ENCODE measurements at regions not wholly inside any gene's neighbourhood (a gene's known extent, or its start where the extent isn't known, plus 50 kb on each side); places are given as distances from the start of the nearest gene placed in this dataset.

- Histone ChIP-seq H3K4me2 (ENCODE audit: insufficient read depth, low read length) (no peak overlapping the region), H3K36me3 (ENCODE audit: control insufficient read depth, insufficient read depth, low read length) (no peaks in the 10 kb centered on the region), H2AFZ (ENCODE audit: low read depth, low read length) (no peak overlapping the region), H4K20me1 (replicated peaks; ENCODE audit: control insufficient read depth, insufficient read depth, low read length) (no peaks in the 10 kb centered on the region), H3K4me3 (no peak overlapping the region), H3K9me3 (replicated peaks; ENCODE audit: control insufficient read depth, insufficient read depth, low read depth, low read length) (no peaks in the 10 kb centered on the region; the same call in 1 of the 2 replicates), H3K79me2 (ENCODE audit: control insufficient read depth, insufficient read depth, low read length) (no peaks in the 10 kb centered on the region), H3K27me3 (ENCODE audit: control insufficient read depth in 2 of 2, insufficient read depth in 2 of 2, low read length in 2 of 2) (no peaks in the 10 kb centered on the region), H3K4me1 (replicated peaks in 1 of 2; ENCODE audit: control insufficient read depth in 2 of 2, insufficient read depth in 2 of 2, low read length in 2 of 2) (no peaks in the 10 kb centered on the region), H3K9ac (ENCODE audit: insufficient read depth in 1 of 2, low read depth in 2 of 2, low read length in 2 of 2) (no peak overlapping the region), H3K9me1 (ENCODE audit: control insufficient read depth, insufficient read depth, low read length) (no peaks in the 10 kb centered on the region), H3K27ac (ENCODE audit: extremely low read depth, low read depth, low read length) (no peak overlapping the region)
- intact Hi-C loops (cut with micrococcal nuclease): no loop called here
- POLR2A ChIA-PET: interaction anchor here (0.5 to 1.0 kb wide), 2 partner anchors 10 to 27 kb away, joined by 4 read pairs; no protein-coding TSS in a partner anchor
- TF ChIP-seq KDM5B (IDR thresholded peaks at IDR 0.05; ENCODE audit: insufficient replicate concordance, low read depth, low read length) (no peak), SMAD3 (CRISPR knock-in tag; conservative IDR thresholded peaks at IDR 0.05) (no peak), POLR2AphosphoS5 (IDR thresholded peaks at IDR 0.05; ENCODE audit: control insufficient read depth, insufficient read depth, low read depth, low read length) (no peak), THRB (CRISPR knock-in tag; conservative IDR thresholded peaks at IDR 0.05) (no peak), U2AF2 (optimal IDR thresholded peaks at IDR 0.05; ENCODE audit: low read depth, low read length) (no peak), ZNF583 (CRISPR knock-in tag; IDR thresholded peaks at IDR 0.05) (no peak), TRIM24 (IDR thresholded peaks at IDR 0.05) (no peak), ZNF778 (CRISPR knock-in tag; IDR thresholded peaks at IDR 0.05) (no peak), MAFF (IDR thresholded peaks at IDR 0.05; ENCODE audit: low read length) (no peak), CREB5 (CRISPR knock-in tag; IDR thresholded peaks at IDR 0.05) (no peak), ATF6 (CRISPR knock-in tag; IDR thresholded peaks at IDR 0.05) (no peak), MLX (CRISPR knock-in tag; conservative IDR thresholded peaks at IDR 0.05) (no peak), RHOXF2B (CRISPR knock-in tag; conservative IDR thresholded peaks at IDR 0.05) (no peak), SNRNP70 (optimal IDR thresholded peaks at IDR 0.05; ENCODE audit: low read depth, low read length) (no peak), MTA2 (IDR thresholded peaks at IDR 0.05; ENCODE audit: low read depth) (no peak), TRIM28 (IDR thresholded peaks at IDR 0.05) (no peak), ZBTB33 (CRISPR knock-in tag; IDR thresholded peaks at IDR 0.05) (no peak)
- FAIRE-seq (no peak), ATAC-seq (no peak), DNase-seq (ENCODE audit: extremely low read depth in 1 of 4, low spot score in 3 of 4) (no peak)
- BruUV-seq (replicated peaks): no TSS peak
- in situ Hi-C loops (cut with MboI): no loop called here
- 5% methylated on average over 2 of the region's 2 CpGs for WGBS (ENCODE audit: insufficient coverage, low coverage, missing lambda C conversion rate)
- CTCF ChIA-PET (ENCODE audit: low intra/inter-chr PET ratio): no interaction called here
Measured at GRCh38 chr5:159471904-159472303, 141.6 kb upstream of the IL12B start.
